PC-3 (cell line): ENCODE measurements at regions not wholly inside any gene's neighbourhood (a gene's known extent, or its start where the extent isn't known, plus 50 kb on each side); places are given as distances from the start of the nearest gene placed in this dataset.

Experiments used
- ATAC-seq: fragments of 200-7000 bp; cut with Tn5 transposase; 2 replicates; pipeline ENCODE4 v1.9.1; 2020; ENCODE audit warnings: mild to moderate bottlenecking, moderate library complexity
- BruUV-seq: library from RNA; stranded (reverse); fragments of 400-500 nt; replicated peaks from 2 replicates; lab custom pipeline; 2021; lab: Mats Ljungman, UMichigan
- CTCF ChIA-PET: fragments of 300-600 bp; sonication (Branson Sonifier 250); formaldehyde crosslinking; loops from one replicate; lab custom pipeline; 2022; ENCODE audit warnings: antibody characterized with exemption; lab: Charles Lee
- POLR2A ChIA-PET: fragments of 300-600 bp; sonication (Branson Sonifier 250); formaldehyde crosslinking; loops from one replicate; lab custom pipeline; 2022; ENCODE audit warnings: antibody characterized with exemption; ENCODE audit not compliant: unreplicated experiment; lab: Charles Lee
- DNase-seq: peaks from one replicate; pipeline ENCODE4 v3.0.0-alpha.2; 2015
- H2AFZ ChIP-seq: fragments of 300-600 bp; sonication (generic); 2 replicates; pipeline ENCODE4 v1.6.0; 2016; ENCODE audit warnings: antibody characterized with exemption, low read length
- H3F3A ChIP-seq: fragments of 300-600 bp; sonication (generic); one replicate; pipeline ENCODE4 v1.6.0; 2017; ENCODE audit warnings: antibody characterized with exemption, low read length, control low read depth, mild to moderate bottlenecking; ENCODE audit not compliant: unreplicated experiment
- H3K27ac ChIP-seq: fragments of 300-600 bp; sonication (generic); 2 replicates; pipeline ENCODE4 v1.5.1; 2016; ENCODE audit warnings: mild to moderate bottlenecking, low read length
- H3K27me3 ChIP-seq: fragments of 300-600 bp; sonication (generic); 2 replicates; pipeline ENCODE4 v1.6.1; 2016; ENCODE audit warnings: low read length, mixed read lengths
- H3K36me3 ChIP-seq: fragments of 300-600 bp; sonication (generic); 2 replicates; pipeline ENCODE4 v1.6.1; 2016; ENCODE audit warnings: low read depth, mixed run types, low read length, mixed read lengths
- H3K4me1 ChIP-seq: fragments of 300-600 bp; sonication (generic); 2 replicates; pipeline ENCODE4 v1.5.1; 2016; ENCODE audit warnings: low read length; ENCODE audit not compliant: insufficient read depth
- H3K4me2 ChIP-seq: fragments of 300-600 bp; sonication (generic); 2 replicates; pipeline ENCODE4 v1.6.0; 2016; ENCODE audit warnings: low read length
- H3K4me3 ChIP-seq: fragments of 300-600 bp; sonication (generic); 2 replicates; pipeline ENCODE4 v1.5.1; 2016; ENCODE audit warnings: mild to moderate bottlenecking, low read length, mixed read lengths
- H3K79me2 ChIP-seq: fragments of 300-600 bp; sonication (generic); 2 replicates; pipeline ENCODE4 v1.6.1; 2017; ENCODE audit warnings: low read length, mixed read lengths
- H3K9ac ChIP-seq: fragments of 300-600 bp; sonication (generic); 2 replicates; pipeline ENCODE4 v1.6.0; 2016; ENCODE audit warnings: mild to moderate bottlenecking, low read length
- H3K9me2 ChIP-seq: fragments of 300-600 bp; sonication (generic); replicated peaks from 2 replicates; pipeline ENCODE4 v1.6.1; 2016; ENCODE audit warnings: mixed run types, low read length, mixed read lengths
- H3K9me3 ChIP-seq: fragments of 300-600 bp; sonication (generic); 2 replicates; pipeline ENCODE4 v1.6.1; 2016; ENCODE audit warnings: low read length, mixed read lengths
- H4K20me1 ChIP-seq: fragments of 300-600 bp; sonication (generic); 2 replicates; pipeline ENCODE4 v1.6.1; 2016; ENCODE audit warnings: low read length, mixed read lengths
- CTCF ChIP-seq: fragments of 300-600 bp; sonication (generic); conservative IDR thresholded peaks from 2 replicates; pipeline ENCODE4 v1.5.1; 2017; ENCODE audit warnings: antibody characterized with exemption, low read depth, mild to moderate bottlenecking, low read length
- EZH2 ChIP-seq: fragments of 300-600 bp; sonication (generic); IDR thresholded peaks from one replicate; pipeline ENCODE4 v1.6.1; 2017; ENCODE audit warnings: antibody characterized with exemption, mild to moderate bottlenecking, low read length; ENCODE audit not compliant: unreplicated experiment
- EZH2phosphoT487 ChIP-seq: fragments of 300-600 bp; sonication (generic); IDR thresholded peaks from 2 replicates; pipeline ENCODE4 v1.6.1; 2018; ENCODE audit warnings: mild to moderate bottlenecking, antibody characterized with exemption, low read length, borderline replicate concordance
- intact Hi-C: fragments of 100-400 bp; cut with micrococcal nuclease; formaldehyde crosslinking; loops from 2 replicates; pipeline ENCODE4 v1.9.0; 2023

GRCh38 chr18:27854631-27855030 is 322.3 kb downstream of the CDH2 start:
- H3K27ac ChIP-seq, result no peak overlapping the region
- no peak overlapping the region for H3K4me3 ChIP-seq
- no peak overlapping the region for H2AFZ ChIP-seq
- no peaks in the 10 kb centered on the region for H3K27me3 ChIP-seq
- CTCF ChIA-PET, result no interaction called here
- POLR2A ChIA-PET, result interaction anchor here (0.6 kb wide), 1 partner anchor 227 kb away, joined by 4 read pairs; no protein-coding TSS in a partner anchor
- H3K9ac ChIP-seq, result no peak overlapping the region
- no peak for TF ChIP-seq EZH2phosphoT487
- no peak for TF ChIP-seq CTCF
- no peak for TF ChIP-seq EZH2
- no peaks in the 10 kb centered on the region for H4K20me1 ChIP-seq
- intact Hi-C loops, result no loop called here
- no peaks in the 10 kb centered on the region for H3K36me3 ChIP-seq
- no peak overlapping the region for H3K4me2 ChIP-seq
- no peaks in the 10 kb centered on the region for H3K9me3 ChIP-seq
- H3K79me2 ChIP-seq, result no peaks in the 10 kb centered on the region
- ATAC-seq (no peak), DNase-seq (no peak)
- no peaks in the 10 kb centered on the region for H3K9me2 ChIP-seq
- H3F3A ChIP-seq, result no peaks in the 10 kb centered on the region
- BruUV-seq, result no TSS peak
- no peaks in the 10 kb centered on the region for H3K4me1 ChIP-seq

GRCh38 chr18:27848336-27848735 is 328.6 kb downstream of the CDH2 start:
- ATAC-seq, result no peak
- intact Hi-C loops, result loop anchor here (5.0 to 10.0 kb wide), 2 partner anchors 74 to 244 kb away; no protein-coding TSS in a partner anchor

More at GRCh38 chr18:27848336-27848735, 328.6 kb downstream of the CDH2 start:
- Histone ChIP-seq H2AFZ (no peak overlapping the region), H4K20me1 (no peaks in the 10 kb centered on the region), H3K4me2 (peak overlapping the region; percentile 50), H3K79me2 (no peaks in the 10 kb centered on the region), H3K4me1 (peaks cover 41% of the 10 kb centered on the region), H3K9ac (no peak overlapping the region), H3F3A (peaks cover 5% of the 10 kb centered on the region), H3K27me3 (no peaks in the 10 kb centered on the region), H3K4me3 (no peak overlapping the region), H3K27ac (peak overlapping the region; percentile 51), H3K36me3 (no peaks in the 10 kb centered on the region), H3K9me3 (no peaks in the 10 kb centered on the region), H3K9me2 (no peaks in the 10 kb centered on the region)
- peak; percentile 41 for DNase-seq
- POLR2A ChIA-PET, result no interaction called here
- CTCF ChIA-PET, result no interaction called here
- no TSS peak for BruUV-seq
- TF ChIP-seq EZH2phosphoT487 (no peak), CTCF (no peak), EZH2 (no peak)
